Neural cell (in vitro differentiated cells): ENCODE measurements at regions not wholly inside any gene's neighbourhood (a gene's known extent, or its start where the extent isn't known, plus 50 kb on each side); places are given as distances from the start of the nearest gene placed in this dataset.

Source experiments
- H2AFZ ChIP-seq: fragments of 200-600, 300-800 bp; sonication (generic), shearing (Covaris generic); 2 replicates; pipeline ENCODE4 v1.6.0; 2014; ENCODE audit warnings: low read depth, mild to moderate bottlenecking, antibody characterized with exemption, low read length, moderate library complexity
- H3F3A ChIP-seq: fragments of 200-600 bp; shearing (Covaris generic); 2 replicates; pipeline ENCODE4 v1.6.1; 2016; ENCODE audit warnings: mild to moderate bottlenecking, moderate library complexity, mixed read lengths, antibody characterized with exemption, low read length; ENCODE audit not compliant: insufficient read depth, poor library complexity, severe bottlenecking
- H3K27ac ChIP-seq: fragments of 200-600, 300-800 bp; sonication (generic), shearing (Covaris generic); 2 replicates; pipeline ENCODE4 v1.5.1; 2014; ENCODE audit warnings: mild to moderate bottlenecking, low read length, moderate library complexity
- H3K27me3 ChIP-seq: fragments of 300-800, 200-600 bp; sonication (generic), shearing (Covaris generic); 2 replicates; pipeline ENCODE4 v1.6.0; 2014; ENCODE audit warnings: mild to moderate bottlenecking, low read depth, low read length, moderate library complexity; ENCODE audit not compliant: insufficient read depth
- H3K36me3 ChIP-seq: fragments of 300-800, 200-600 bp; sonication (generic), shearing (Covaris generic); 2 replicates; pipeline ENCODE4 v1.5.1; 2014; ENCODE audit warnings: mild to moderate bottlenecking, antibody characterized with exemption, low read length, moderate library complexity; ENCODE audit not compliant: insufficient read depth
- H3K4me2 ChIP-seq: fragments of 300-800, 200-600 bp; sonication (generic), shearing (Covaris generic); 2 replicates; pipeline ENCODE4 v1.6.0; 2014; ENCODE audit warnings: mild to moderate bottlenecking, low read length
- H3K4me3 ChIP-seq: fragments of 300-800, 200-600 bp; sonication (generic), shearing (Covaris generic); 2 replicates; pipeline ENCODE4 v1.5.1; 2014; ENCODE audit warnings: mild to moderate bottlenecking, low read length, moderate library complexity
- H3K79me2 ChIP-seq: fragments of 200-600 bp; shearing (Covaris generic); replicated peaks from 2 replicates; pipeline ENCODE4 v1.6.0; 2014; ENCODE audit warnings: mild to moderate bottlenecking, low read length, moderate library complexity; ENCODE audit not compliant: insufficient read depth
- H3K9ac ChIP-seq: fragments of 300-800, 200-600 bp; sonication (generic), shearing (Covaris generic); 2 replicates; pipeline ENCODE4 v1.6.1; 2016; ENCODE audit warnings: mild to moderate bottlenecking, low read length, mixed read lengths
- H3K9me2 ChIP-seq: fragments of 200-600 bp; shearing (Covaris generic); 2 replicates; pipeline ENCODE4 v1.6.1; 2016; ENCODE audit warnings: mild to moderate bottlenecking, low read length, mixed read lengths; ENCODE audit not compliant: insufficient read depth
- H3K9me3 ChIP-seq: fragments of 200-600, 300-800 bp; sonication (generic), shearing (Covaris generic); 2 replicates; pipeline ENCODE4 v1.6.1; 2016; ENCODE audit warnings: mild to moderate bottlenecking, mixed run types, low read length, moderate library complexity, mixed read lengths
- H4K20me1 ChIP-seq: fragments of 200-600 bp; shearing (Covaris generic); 2 replicates; pipeline ENCODE4 v1.6.1; 2016; ENCODE audit warnings: mild to moderate bottlenecking, mixed run types; ENCODE audit not compliant: insufficient read depth
- CTCF ChIP-seq: fragments of 450-650 bp; IDR thresholded peaks from 2 replicates; pipeline ENCODE4 v1.5.1; 2014; ENCODE audit warnings: antibody characterized with exemption, mild to moderate bottlenecking, moderate library complexity; ENCODE audit not compliant: poor library complexity, severe bottlenecking
- EP300 ChIP-seq: fragments of 450-650 bp; conservative IDR thresholded peaks from 2 replicates; pipeline ENCODE4 v1.6.1; 2014; ENCODE audit warnings: antibody characterized with exemption, mild to moderate bottlenecking, moderate library complexity; ENCODE audit not compliant: poor library complexity, severe bottlenecking
- EZH2 ChIP-seq: fragments of 200-600, 300-800 bp; shearing (Covaris generic), sonication (generic); IDR thresholded peaks from 2 replicates; pipeline ENCODE4 v1.6.1; 2014; ENCODE audit warnings: antibody characterized with exemption, low read length, borderline replicate concordance, mild to moderate bottlenecking; ENCODE audit not compliant: insufficient read depth, poor library complexity, severe bottlenecking
- MXI1 ChIP-seq: fragments of 450-650 bp; conservative IDR thresholded peaks from 2 replicates; pipeline ENCODE4 v1.6.1; 2014; ENCODE audit warnings: antibody characterized with exemption, mild to moderate bottlenecking; ENCODE audit not compliant: poor library complexity, severe bottlenecking
- POLR2AphosphoS5 ChIP-seq: IDR thresholded peaks from 2 replicates; pipeline ENCODE4 v1.6.1; 2012
- RAD21 ChIP-seq: fragments of 450-650 bp; conservative IDR thresholded peaks from 2 replicates; pipeline ENCODE4 v1.6.1; 2014; ENCODE audit warnings: antibody characterized with exemption, mild to moderate bottlenecking, moderate library complexity
- REST ChIP-seq: IDR thresholded peaks from 2 replicates; pipeline ENCODE4 v1.6.1; 2012; ENCODE audit warnings: borderline replicate concordance
- SMC3 ChIP-seq: fragments of 450-650 bp; conservative IDR thresholded peaks from 2 replicates; pipeline ENCODE4 v1.6.1; 2014; ENCODE audit warnings: antibody characterized with exemption, mild to moderate bottlenecking, moderate library complexity; ENCODE audit not compliant: poor library complexity
- TAF1 ChIP-seq: IDR thresholded peaks from 2 replicates; pipeline ENCODE4 v1.6.1; 2012; ENCODE audit warnings: low read depth

- Histone ChIP-seq H3K9me3 (no peaks in the 10 kb centered on the region), H3F3A (no peaks in the 10 kb centered on the region), H3K36me3 (no peaks in the 10 kb centered on the region), H2AFZ (no peak overlapping the region), H3K9ac (no peak overlapping the region), H3K4me2 (no peak overlapping the region), H3K9me2 (no peaks in the 10 kb centered on the region), H3K27ac (no peak overlapping the region), H4K20me1 (no peaks in the 10 kb centered on the region), H3K27me3 (no peaks in the 10 kb centered on the region), H3K4me3 (no peak overlapping the region), H3K79me2 (no peaks in the 10 kb centered on the region)
- TF ChIP-seq TAF1 = no peak
- no peak for TF ChIP-seq EP300
- no peak for TF ChIP-seq POLR2AphosphoS5
- no peak for TF ChIP-seq RAD21
- TF ChIP-seq SMC3 = no peak
- no peak for TF ChIP-seq CTCF
- no peak for TF ChIP-seq EZH2
- TF ChIP-seq MXI1 = no peak
- TF ChIP-seq REST = no peak
Observed at GRCh38 chr2:193990868-193991267, 1666.2 kb upstream of the SLC39A10 start.

- no peak overlapping the region for H3K4me2 ChIP-seq
- no peaks in the 10 kb centered on the region for H3K36me3 ChIP-seq
- no peaks in the 10 kb centered on the region for H4K20me1 ChIP-seq
- H3K27ac ChIP-seq = no peak overlapping the region
- H3K79me2 ChIP-seq = no peaks in the 10 kb centered on the region
- TF ChIP-seq EP300 = no peak
- TF ChIP-seq RAD21 = no peak
- no peak for TF ChIP-seq POLR2AphosphoS5
- TF ChIP-seq SMC3 = no peak
- TF ChIP-seq CTCF = no peak
- no peak for TF ChIP-seq EZH2
- TF ChIP-seq REST = no peak
- no peak for TF ChIP-seq MXI1
- TF ChIP-seq TAF1 = no peak
- no peak overlapping the region for H3K9ac ChIP-seq
- no peaks in the 10 kb centered on the region for H3K27me3 ChIP-seq
- no peak overlapping the region for H2AFZ ChIP-seq
- H3K4me3 ChIP-seq = no peak overlapping the region
- no peaks in the 10 kb centered on the region for H3K9me3 ChIP-seq
- H3F3A ChIP-seq = no peaks in the 10 kb centered on the region
- H3K9me2 ChIP-seq = no peaks in the 10 kb centered on the region
Observed at GRCh38 chr2:193989645-193990044, 1667.4 kb upstream of the SLC39A10 start.
